AG09319 (cell line): ENCODE measurements at regions not wholly inside any gene's neighbourhood (a gene's known extent, or its start where the extent isn't known, plus 50 kb on each side); places are given as distances from the start of the nearest gene placed in this dataset.
A peak's percentile ranks its signal among the peaks of the same experiment; 100 is the strongest.

Experiments used
- DNase-seq: peaks from one replicate; pipeline ENCODE4 v3.0.0-alpha.2; 2010; ENCODE audit warnings: low read depth; ENCODE audit errors: extremely low read depth
- TF ChIP-seq, protein P1 (sequence below): IDR thresholded peaks from 2 replicates; pipeline ENCODE4 v1.5.1; 2011; ENCODE audit warnings: low read depth, mild to moderate bottlenecking, inconsistent platforms, low read length, moderate library complexity

DNA sequence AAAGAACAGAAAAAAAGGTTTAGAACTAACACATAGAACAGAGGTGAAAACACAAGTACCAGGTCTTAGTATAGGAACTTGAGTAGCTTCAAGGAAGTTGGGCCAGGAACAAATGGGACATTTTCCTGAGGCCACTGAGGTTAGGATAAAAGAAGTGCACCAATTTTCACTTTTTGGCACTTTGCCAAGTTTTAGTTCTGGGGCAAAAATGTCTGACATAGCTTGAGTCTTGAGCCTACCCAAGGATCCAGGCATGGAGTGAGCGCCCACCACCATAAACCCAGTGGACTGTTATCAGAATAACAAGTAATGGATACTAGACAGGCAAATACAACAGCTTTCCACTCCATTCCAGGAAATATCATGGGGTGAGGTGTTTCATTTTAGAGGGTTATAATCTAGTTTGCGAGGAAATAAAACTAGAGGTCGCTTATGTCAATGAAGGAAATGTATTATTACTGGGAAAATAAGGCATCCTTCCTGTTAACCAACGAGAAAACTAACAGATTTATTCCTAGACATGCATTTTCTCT, 199.7 kb upstream of the HMGA2 start:
- TF ChIP-seq, protein P1, sequence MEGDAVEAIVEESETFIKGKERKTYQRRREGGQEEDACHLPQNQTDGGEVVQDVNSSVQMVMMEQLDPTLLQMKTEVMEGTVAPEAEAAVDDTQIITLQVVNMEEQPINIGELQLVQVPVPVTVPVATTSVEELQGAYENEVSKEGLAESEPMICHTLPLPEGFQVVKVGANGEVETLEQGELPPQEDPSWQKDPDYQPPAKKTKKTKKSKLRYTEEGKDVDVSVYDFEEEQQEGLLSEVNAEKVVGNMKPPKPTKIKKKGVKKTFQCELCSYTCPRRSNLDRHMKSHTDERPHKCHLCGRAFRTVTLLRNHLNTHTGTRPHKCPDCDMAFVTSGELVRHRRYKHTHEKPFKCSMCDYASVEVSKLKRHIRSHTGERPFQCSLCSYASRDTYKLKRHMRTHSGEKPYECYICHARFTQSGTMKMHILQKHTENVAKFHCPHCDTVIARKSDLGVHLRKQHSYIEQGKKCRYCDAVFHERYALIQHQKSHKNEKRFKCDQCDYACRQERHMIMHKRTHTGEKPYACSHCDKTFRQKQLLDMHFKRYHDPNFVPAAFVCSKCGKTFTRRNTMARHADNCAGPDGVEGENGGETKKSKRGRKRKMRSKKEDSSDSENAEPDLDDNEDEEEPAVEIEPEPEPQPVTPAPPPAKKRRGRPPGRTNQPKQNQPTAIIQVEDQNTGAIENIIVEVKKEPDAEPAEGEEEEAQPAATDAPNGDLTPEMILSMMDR = no peak
- DNase-seq = no peak

DNA sequence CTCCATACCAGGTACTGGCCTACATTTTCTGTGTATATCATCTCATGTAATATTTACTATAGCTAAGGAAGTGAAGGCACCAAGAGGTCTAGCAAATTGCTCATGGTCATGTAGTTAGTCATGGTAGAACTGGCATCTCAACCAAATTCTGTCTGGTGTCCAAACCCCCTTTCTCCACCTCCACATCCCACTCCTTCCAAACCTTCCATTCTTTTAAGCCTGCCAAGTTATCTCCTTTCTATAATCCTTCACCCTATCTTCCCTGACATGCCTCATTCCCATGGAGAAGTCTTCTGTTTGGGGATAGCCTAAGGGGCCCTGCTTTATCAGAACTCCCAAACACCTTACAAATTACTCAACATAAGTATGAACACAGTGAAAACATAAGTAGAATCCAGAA, 196.2 kb upstream of the HMGA2 start:
- no peak for DNase-seq
- TF ChIP-seq, protein P1 = no peak

DNA sequence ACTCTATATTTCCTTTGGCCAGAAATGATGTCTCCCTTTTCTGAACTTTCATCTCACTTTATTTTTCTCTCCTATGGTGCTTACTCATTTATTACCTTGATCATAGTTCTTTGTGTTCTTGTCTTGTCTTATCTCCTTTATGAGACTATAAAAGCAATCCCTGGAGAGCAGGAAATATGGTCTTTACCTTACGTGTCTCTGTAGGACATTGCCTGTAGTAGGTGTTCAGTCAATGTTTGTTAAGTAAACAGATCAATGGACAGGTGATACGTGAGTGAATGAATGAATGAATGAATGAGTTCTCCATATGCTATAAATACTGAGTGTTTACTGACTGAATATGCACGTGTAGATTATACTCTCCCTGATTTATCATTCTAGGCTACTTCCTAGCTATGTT, 193.7 kb upstream of the HMGA2 start:
- no peak for DNase-seq
- TF ChIP-seq, protein P1 = no peak

DNA sequence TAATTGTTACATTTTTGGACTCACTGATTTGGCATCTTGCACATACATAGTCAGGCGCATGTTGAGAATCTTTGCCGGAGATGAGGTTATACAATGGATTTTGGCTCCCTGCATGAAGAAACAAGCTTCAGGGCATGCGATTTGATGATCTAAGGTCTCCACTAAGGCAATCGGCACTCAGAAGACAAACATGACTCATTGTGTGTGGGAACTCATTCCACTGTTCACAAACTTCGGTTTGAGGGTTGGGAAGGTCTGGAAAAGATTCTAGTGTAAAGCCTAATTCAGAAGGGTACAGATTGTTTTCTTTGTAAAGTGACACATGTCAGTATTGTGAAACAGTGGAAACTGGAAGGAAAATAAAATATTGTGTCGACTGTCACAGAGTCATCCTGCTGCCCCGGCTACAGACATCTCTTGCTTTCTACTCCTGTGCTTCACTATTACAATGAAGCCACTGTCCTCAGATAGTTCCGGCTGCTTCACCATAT, 192.6 kb upstream of the HMGA2 start:
- DNase-seq = peak; percentile 93
- TF ChIP-seq, protein P1 = no peak

DNA sequence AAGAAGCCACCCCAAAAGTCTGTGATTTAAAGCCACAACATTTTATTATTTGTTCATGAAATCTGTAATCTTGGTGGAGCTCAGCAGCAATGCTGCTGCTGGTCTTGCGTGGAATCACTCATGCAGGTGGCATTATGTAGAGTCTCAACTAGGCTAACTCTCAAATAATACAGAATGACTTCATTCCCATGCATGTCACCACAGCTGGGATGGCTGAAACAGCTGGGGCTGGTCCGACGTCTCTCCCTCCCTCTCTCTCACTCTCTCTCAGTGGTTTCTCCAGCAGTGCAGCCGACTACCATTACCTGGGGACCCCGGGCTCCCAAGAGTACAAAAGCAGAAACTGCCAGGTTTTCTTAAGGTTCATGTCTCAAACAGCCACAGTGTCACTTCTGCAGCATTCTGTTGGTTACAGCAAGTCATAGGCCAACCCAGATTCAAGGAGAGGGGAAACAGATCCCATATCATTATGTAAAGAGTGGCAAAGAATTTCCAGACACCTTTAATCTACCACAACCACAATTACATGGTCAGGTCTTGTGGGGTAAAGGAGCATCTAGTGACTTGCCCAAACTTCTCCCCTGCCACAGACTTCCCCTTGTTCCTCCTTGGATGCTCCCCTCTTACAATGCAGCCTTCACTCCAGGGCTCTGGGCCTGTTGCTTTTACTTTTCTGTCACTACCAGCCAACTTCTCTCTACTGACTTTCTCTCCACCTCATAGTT, 192.0 kb upstream of the HMGA2 start:
- TF ChIP-seq, protein P1 = no peak
- DNase-seq = no peak

DNA sequence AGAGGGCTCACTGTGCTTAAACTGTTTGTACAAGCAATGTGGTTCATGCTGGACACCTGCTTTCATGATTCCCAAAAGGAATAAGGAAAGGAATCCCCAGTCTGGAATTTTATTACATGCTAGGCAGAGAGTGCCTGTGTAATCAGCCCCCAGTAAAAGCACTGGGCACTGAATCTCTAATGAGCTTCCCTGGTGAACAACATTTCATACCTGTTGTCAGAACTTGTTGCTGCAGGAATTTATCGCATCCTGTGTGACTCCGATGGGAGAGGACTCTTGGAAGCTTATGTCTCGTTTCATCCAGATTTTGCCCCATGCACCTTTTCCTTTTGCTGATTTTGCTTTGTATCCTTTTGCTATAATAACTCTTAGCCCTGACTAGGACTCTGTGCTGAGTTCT, 190.2 kb upstream of the HMGA2 start:
- DNase-seq = no peak
- TF ChIP-seq, protein P1 = no peak

DNA sequence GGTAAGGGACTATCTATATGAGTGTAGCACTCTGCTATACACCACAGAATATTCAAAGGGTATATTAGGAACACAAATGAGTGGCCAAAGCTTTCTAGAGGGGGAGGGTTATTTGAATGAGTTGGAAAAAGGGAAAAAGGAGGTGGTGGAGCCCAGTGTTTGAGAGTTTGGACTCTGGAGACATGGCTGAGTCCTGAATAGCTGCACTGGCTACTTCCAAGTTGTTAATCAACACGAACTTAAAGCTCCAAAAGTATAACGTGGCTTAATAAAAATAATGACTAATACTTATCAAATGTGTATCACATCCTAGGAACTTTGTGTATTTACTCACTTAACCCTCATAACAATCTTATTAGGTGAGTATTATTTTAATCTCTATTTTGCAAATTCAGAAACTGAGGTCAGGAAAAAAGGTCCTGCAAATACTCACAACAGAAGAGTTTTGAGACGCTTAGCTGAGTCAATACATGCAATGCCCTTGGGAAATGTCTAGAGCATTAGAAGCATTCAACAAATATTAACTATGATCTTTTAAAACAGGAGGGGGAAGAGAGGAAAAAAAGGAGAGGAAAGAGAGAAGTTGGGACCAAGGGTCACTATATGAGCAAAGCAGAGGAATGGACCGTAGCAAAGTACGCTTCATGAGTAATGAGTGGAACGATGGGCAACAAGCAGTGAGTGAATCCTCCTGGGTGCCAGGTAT, 189.5 kb upstream of the HMGA2 start:
- TF ChIP-seq, protein P1 = no peak
- no peak for DNase-seq
